ENCODE measurements at regions not wholly inside any gene's neighbourhood (a gene's known extent, or its start where the extent isn't known, plus 50 kb on each side); places are given as distances from the start of the nearest gene placed in this dataset.

- TF ChIP-seq CTCF (IDR thresholded peaks at IDR 0.05 in 2 of 3, conservative IDR thresholded peaks at IDR 0.05 in 1 of 3; ENCODE audit: borderline replicate concordance in 1 of 3, insufficient read depth in 1 of 3, low read depth in 2 of 3, low read length in 2 of 3), result no peak
Measured at GRCh38 chr19:23822735-23823134, 64.0 kb upstream of the ZNF681 start (continued).

- Histone ChIP-seq H3K4me3 (replicated peaks in 1 of 2; ENCODE audit: low read depth in 1 of 2, low read length in 2 of 2) (no peak overlapping the region), H2AFZ (ENCODE audit: low read depth, low read length, poor library complexity, severe bottlenecking) (no peak overlapping the region), H3K9me3 (ENCODE audit: control insufficient read depth in 1 of 2, insufficient read depth in 1 of 2, low read depth in 1 of 2, low read length in 2 of 2) (peaks cover 0 to 19% of the 10 kb centered on the region in 2 experiments; a peak in 2 of 4 replicates), H3K9me2 (ENCODE audit: insufficient read depth) (no peaks in the 10 kb centered on the region), H3K9ac (ENCODE audit: low read length) (no peak overlapping the region), H3K79me2 (ENCODE audit: insufficient read depth, low read length) (no peaks in the 10 kb centered on the region), H3K27me3 (ENCODE audit: insufficient read depth, low read length) (no peaks in the 10 kb centered on the region), H3K36me3 (ENCODE audit: control insufficient read depth in 1 of 2, insufficient read depth in 2 of 2, low read length in 2 of 2) (no peaks in the 10 kb centered on the region), H3K27ac (ENCODE audit: low read depth, low read length) (no peak overlapping the region), H3K4me2 (ENCODE audit: low read length) (no peak overlapping the region), H3K4me1 (ENCODE audit: control insufficient read depth in 1 of 2, insufficient read depth in 2 of 2, low read length in 2 of 2) (no peaks in the 10 kb centered on the region), H4K20me1 (ENCODE audit: insufficient read depth) (no peaks in the 10 kb centered on the region)
- no peak for ATAC-seq
- RAD21 ChIA-PET (ENCODE audit: low non-redundant PET in 1 of 2, low total read pairs in 2 of 2, uncharacterized antibody in 2 of 2, unreplicated experiment in 2 of 2), result no interaction called here
- TF ChIP-seq SP1 (IDR thresholded peaks at IDR 0.05; ENCODE audit: low read depth), result no peak
- peak in 2 of 3 experiments; percentile 53; a peak in 4 of 6 replicates for TF ChIP-seq CTCF (IDR thresholded peaks at IDR 0.05 in 2 of 3, conservative IDR thresholded peaks at IDR 0.05 in 1 of 3; ENCODE audit: borderline replicate concordance in 1 of 3, insufficient read depth in 1 of 3, low read depth in 2 of 3, low read length in 2 of 3)
- peak; percentile 4 for DNase-seq (ENCODE audit: low read depth, low spot score)
- CTCF ChIA-PET, result no interaction called here
- BruUV-seq (replicated peaks), result no TSS peak
- POLR2A ChIA-PET, result no interaction called here
- intact Hi-C loops (cut with micrococcal nuclease), result no loop called here
Measured at GRCh38 chr19:23817519-23817918, 58.8 kb upstream of the ZNF681 start.

Data from HCT116 (cell line).